C4-2B (cell line): ENCODE measurements at regions not wholly inside any gene's neighbourhood (a gene's known extent, or its start where the extent isn't known, plus 50 kb on each side); places are given as distances from the start of the nearest gene placed in this dataset.

Source experiments
- H3K27ac ChIP-seq: fragments of 450-650 bp; 2 replicates; pipeline ENCODE4 v1.5.1; 2017
- CTCF ChIP-seq: fragments of 450-650 bp; conservative IDR thresholded peaks from 2 replicates; pipeline ENCODE4 v1.5.1; 2017; ENCODE audit warnings: mild to moderate bottlenecking
- ZFX ChIP-seq: fragments of 450-650 bp; IDR thresholded peaks from 2 replicates; pipeline ENCODE4 v1.6.1; 2017

- H3K27ac ChIP-seq, result no peak overlapping the region
- TF ChIP-seq ZFX (no peak), CTCF (no peak)
Measured at GRCh38 chr4:53714236-53715140, 123.2 kb upstream of the LNX1 start.

- TF ChIP-seq ZFX (no peak), CTCF (no peak)
- no peak overlapping the region for H3K27ac ChIP-seq
Measured at GRCh38 chr4:53713767-53714166, 122.5 kb upstream of the LNX1 start.

- no peak for TF ChIP-seq ZFX
- TF ChIP-seq CTCF, result no peak
- H3K27ac ChIP-seq, result no peak overlapping the region
Measured at GRCh38 chr4:53713296-53713695, 122.0 kb upstream of the LNX1 start.

- TF ChIP-seq CTCF (no peak), ZFX (no peak)
- no peak overlapping the region for H3K27ac ChIP-seq
Measured at GRCh38 chr4:53712408-53713020, 121.2 kb upstream of the LNX1 start.

GRCh38 chr4:53711926-53712325 is 120.6 kb upstream of the LNX1 start:
- no peak overlapping the region for H3K27ac ChIP-seq
- TF ChIP-seq CTCF, result no peak
- no peak for TF ChIP-seq ZFX

- no peak overlapping the region for H3K27ac ChIP-seq
Measured at GRCh38 chr4:53709693-53710092, 118.4 kb upstream of the LNX1 start.

More at GRCh38 chr4:53709693-53710092, 118.4 kb upstream of the LNX1 start:
- peak; percentile 11; the same call in 1 of the 2 replicates for TF ChIP-seq CTCF
- TF ChIP-seq ZFX, result no peak
